H1 (cell line): ENCODE measurements at regions not wholly inside any gene's neighbourhood (a gene's known extent, or its start where the extent isn't known, plus 50 kb on each side); places are given as distances from the start of the nearest gene placed in this dataset.

Experiments
- CTCF ChIA-PET: fragments of 300-600 bp; sonication (Branson Sonifier 250); formaldehyde crosslinking; loops from one replicate; lab custom pipeline; 2021; ENCODE audit not compliant: partially characterized antibody; lab: Charles Lee
- POLR2A ChIA-PET: fragments of 300-600 bp; sonication (Branson Sonifier 250); formaldehyde crosslinking; loops from one replicate; lab custom pipeline; 2021; ENCODE audit warnings: inconsistent platforms; ENCODE audit not compliant: partially characterized antibody; lab: Charles Lee
- DNase-seq, 2 experiments: peaks; one replicate each; pipeline versions ENCODE4 v3.0.0 to v3.0.0-alpha.2; 2010 to 2022; ENCODE audit warnings: low spot score in 2 of 2, low read depth in 1 of 2, mixed read lengths in 1 of 2
- FAIRE-seq: peaks from 2 replicates; lab custom pipeline; 2011; peaks lifted over from hg19 to GRCh38; lab: Jason Lieb, UNC
- H2AFZ ChIP-seq: 2 replicates; pipeline ENCODE4 v1.8.1; 2012; ENCODE audit warnings: low read length, inconsistent platforms
- H2AK5ac ChIP-seq: 2 replicates; pipeline ENCODE4 v1.6.1; 2013; ENCODE audit warnings: low read depth, low read length
- H2BK120ac ChIP-seq: replicated peaks from 2 replicates; pipeline ENCODE3; 2013; ENCODE audit warnings: low read depth, low read length, inconsistent platforms
- H2BK12ac ChIP-seq: 2 replicates; pipeline ENCODE4 v1.6.1; 2013; ENCODE audit warnings: low read depth, low read length
- H2BK15ac ChIP-seq: 2 replicates; pipeline ENCODE4 v1.6.1; 2013; ENCODE audit warnings: low read length
- H2BK20ac ChIP-seq: 2 replicates; pipeline ENCODE4 v1.6.1; 2013; ENCODE audit warnings: low read length
- H2BK5ac ChIP-seq: 2 replicates; pipeline ENCODE4 v1.6.1; 2013; ENCODE audit warnings: low read depth, low read length
- H3K14ac ChIP-seq: 2 replicates; pipeline ENCODE4 v1.6.1; 2013; ENCODE audit warnings: inconsistent platforms; ENCODE audit not compliant: insufficient read length
- H3K18ac ChIP-seq: 2 replicates; pipeline ENCODE4 v1.6.1; 2013; ENCODE audit warnings: low read length; ENCODE audit errors: extremely low read depth
- H3K23ac ChIP-seq: 2 replicates; pipeline ENCODE4 v1.6.1; 2013; ENCODE audit warnings: inconsistent platforms; ENCODE audit not compliant: insufficient read length
- H3K23me2 ChIP-seq: 2 replicates; pipeline ENCODE4 v1.6.1; 2013; ENCODE audit warnings: low read depth, low read length
- H3K27ac ChIP-seq: 2 replicates; pipeline ENCODE4 v1.6.1; 2011; ENCODE audit warnings: low read depth, low read length, inconsistent platforms
- H3K27me3 ChIP-seq, 4 experiments: replicated peaks in 1 of 4; 1 replicate in 1 of 4; 2 replicates in 3 of 4; pipeline versions ENCODE4 v1.6.1 to v1.8.1; 2011 to 2013; ENCODE audit warnings: low read length in 3 of 4, mild to moderate bottlenecking in 3 of 4, inconsistent platforms in 2 of 4, mixed read lengths in 2 of 4, moderate library complexity in 1 of 4; ENCODE audit not compliant: control insufficient read depth in 3 of 4, insufficient read depth in 3 of 4; ENCODE audit errors: extremely low read depth in 1 of 4
- H3K36me3 ChIP-seq, 4 experiments: 2 replicates each; pipeline versions ENCODE4 v1.6.1 to v1.8.1; 2011 to 2013; ENCODE audit warnings: mild to moderate bottlenecking in 4 of 4, low read length in 3 of 4, moderate library complexity in 2 of 4, control low read depth in 1 of 4, inconsistent platforms in 1 of 4; ENCODE audit not compliant: insufficient read depth in 4 of 4, control insufficient read depth in 2 of 4
- H3K4ac ChIP-seq: replicated peaks from 2 replicates; pipeline ENCODE3; 2013; ENCODE audit warnings: low read length, low read depth, mixed read lengths, inconsistent platforms; ENCODE audit not compliant: insufficient read length
- H3K4me1 ChIP-seq, 4 experiments: replicated peaks in 1 of 4; 1 replicate in 1 of 4; 2 replicates in 3 of 4; pipeline versions ENCODE4 v1.6.1 to v1.8.1; 2011 to 2013; ENCODE audit warnings: low read length in 3 of 4, inconsistent platforms in 2 of 4, mixed read lengths in 1 of 4; ENCODE audit not compliant: insufficient read depth in 4 of 4, control insufficient read depth in 3 of 4
- H3K4me2 ChIP-seq, 2 experiments: 2 replicates each; pipeline versions ENCODE4 v1.6.1 to v1.8.1; 2011 to 2013; ENCODE audit warnings: low read depth in 2 of 2, low read length in 2 of 2, control low read depth in 1 of 2, inconsistent platforms in 1 of 2, mild to moderate bottlenecking in 1 of 2; ENCODE audit not compliant: insufficient read depth in 1 of 2
- H3K4me3 ChIP-seq, 4 experiments: fragments of 200-600, 300-600 bp in 1 of 4; sonication (generic), shearing (Covaris generic), sonication (Bioruptor Twin) in 1 of 4; 2 replicates each; pipeline versions ENCODE4 v1.5.1 to v1.8.1; 2011 to 2016; ENCODE audit warnings: low read length in 4 of 4, low read depth in 3 of 4, control low read depth in 2 of 4, inconsistent platforms in 2 of 4, mild to moderate bottlenecking in 2 of 4, mixed read lengths in 1 of 4, moderate library complexity in 1 of 4; ENCODE audit not compliant: insufficient read depth in 2 of 4; ENCODE audit errors: extremely low read depth in 1 of 4
- H3K56ac ChIP-seq: replicated peaks from 2 replicates; pipeline ENCODE3; 2013; ENCODE audit warnings: low read depth, mild to moderate bottlenecking, mixed read lengths, low read length, inconsistent platforms; ENCODE audit not compliant: insufficient read length
- H3K79me1 ChIP-seq: 2 replicates; pipeline ENCODE4 v1.6.1; 2013; ENCODE audit warnings: low read depth, low read length, control low read depth
- H3K79me2 ChIP-seq, 2 experiments: 2 replicates each; pipeline versions ENCODE4 v1.6.1 to v1.8.1; 2012 to 2013; ENCODE audit warnings: low read length in 2 of 2, mild to moderate bottlenecking in 2 of 2, inconsistent platforms in 1 of 2; ENCODE audit not compliant: insufficient read depth in 2 of 2, control insufficient read depth in 1 of 2
- H3K9ac ChIP-seq, 4 experiments: replicated peaks in 1 of 4; 1 replicate in 1 of 4; 2 replicates in 3 of 4; pipeline versions ENCODE4 v1.6.1 to v1.8.1; 2011 to 2013; ENCODE audit warnings: low read depth in 3 of 4, low read length in 3 of 4, control low read depth in 2 of 4, mild to moderate bottlenecking in 2 of 4, moderate library complexity in 2 of 4, inconsistent platforms in 1 of 4; ENCODE audit errors: extremely low read depth in 1 of 4
- H3K9me3 ChIP-seq, 2 experiments: 2 replicates each; pipeline versions ENCODE4 v1.6.1 to v1.8.1; 2012 to 2013; ENCODE audit warnings: mild to moderate bottlenecking in 2 of 2, moderate library complexity in 2 of 2, control low read depth in 1 of 2, inconsistent platforms in 1 of 2, low read depth in 1 of 2, low read length in 1 of 2, mixed read lengths in 1 of 2; ENCODE audit not compliant: insufficient read depth in 2 of 2
- H4K20me1 ChIP-seq, 2 experiments: replicated peaks in 1 of 2; 2 replicates each; pipeline versions ENCODE3 to v1.8.1; 2011 to 2013; ENCODE audit warnings: inconsistent platforms in 2 of 2, low read length in 2 of 2, mild to moderate bottlenecking in 1 of 2; ENCODE audit not compliant: insufficient read depth in 2 of 2, control insufficient read depth in 1 of 2
- H4K5ac ChIP-seq: 2 replicates; pipeline ENCODE4 v1.6.1; 2013; ENCODE audit warnings: low read length, low read depth, mixed read lengths, inconsistent platforms; ENCODE audit not compliant: insufficient read length
- H4K8ac ChIP-seq: 2 replicates; pipeline ENCODE4 v1.8.0; 2013; ENCODE audit warnings: mild to moderate bottlenecking, moderate library complexity, low read length, inconsistent platforms; ENCODE audit not compliant: insufficient read depth; ENCODE audit errors: extremely low read depth
- H4K91ac ChIP-seq: replicated peaks from 2 replicates; pipeline ENCODE3; 2013; ENCODE audit warnings: low read length, mixed read lengths, inconsistent platforms; ENCODE audit not compliant: insufficient read length
- EGR1 ChIP-seq: IDR thresholded peaks from 2 replicates; pipeline ENCODE4 v1.6.1; 2011; ENCODE audit warnings: low read depth, low read length, borderline replicate concordance
- MAFK ChIP-seq: IDR thresholded peaks from 2 replicates; pipeline ENCODE4 v1.6.1; 2012; ENCODE audit warnings: low read depth, mild to moderate bottlenecking, improper control_type of control experiment, low read length
- MAX ChIP-seq: IDR thresholded peaks from 2 replicates; pipeline ENCODE4 v1.6.1; 2012; ENCODE audit warnings: inconsistent platforms
- SAP30 ChIP-seq: fragments of 300-600 bp; sonication (generic); IDR thresholded peaks from 2 replicates; pipeline ENCODE4 v1.7.1; 2012; ENCODE audit warnings: low read length, moderate library complexity, mild to moderate bottlenecking, inconsistent platforms; ENCODE audit not compliant: insufficient read depth, insufficient replicate concordance
- SP1 ChIP-seq: IDR thresholded peaks from 2 replicates; pipeline ENCODE4 v1.6.1; 2011; ENCODE audit warnings: low read depth, low read length
- WGBS, 2 experiments: shearing (Covaris generic) in 1 of 2; methylation state at CpG; one replicate each; pipeline versions ENCODE4 v1.1.6 to v1.1.7; 2013 to 2015; ENCODE audit warnings: low lambda C conversion rate in 2 of 2, mixed read lengths in 2 of 2, inconsistent platforms in 1 of 2, low coverage in 1 of 2, missing lambda C conversion rate in 1 of 2; ENCODE audit not compliant: insufficient replicate concordance in 2 of 2, insufficient coverage in 1 of 2, insufficient read length in 1 of 2; ENCODE audit errors: extremely low coverage in 1 of 2, missing lambda C conversion rate in 1 of 2; 5-methylcytosine and 5-hydroxymethylcytosine counted together

GRCh38 chr20:48204499-48204898, 419.2 kb upstream of the SULF2 start:
- CTCF ChIA-PET, result no interaction called here
- 97% methylated on average over 9 of the region's 9 CpGs; no CpG with 5 or more reads in 1 of the 2 experiments for WGBS, 2 experiments
- no peak for TF ChIP-seq MAFK
- TF ChIP-seq SP1, result no peak
- no peak for TF ChIP-seq MAX
- no peak for TF ChIP-seq EGR1
- no peak for TF ChIP-seq SAP30

More at GRCh38 chr20:48204499-48204898, 419.2 kb upstream of the SULF2 start:
- Histone ChIP-seq H3K79me1 (no peaks in the 10 kb centered on the region), H3K56ac (no peak overlapping the region), H2BK5ac (no peak overlapping the region), H2BK120ac (no peak overlapping the region), H2BK20ac (no peak overlapping the region), H3K18ac (no peak overlapping the region), H2AFZ (no peak overlapping the region), H3K36me3 (no peaks in the 10 kb centered on the region), H3K27ac (no peak overlapping the region), H2AK5ac (no peak overlapping the region), H3K23ac (no peak overlapping the region), H3K4me1 (peaks cover 0 to 3% (median 0%) of the 10 kb centered on the region in 4 experiments; a peak in 2 of 7 replicates), H3K9ac (no peak overlapping the region), H3K4me2 (no peak overlapping the region), H4K91ac (no peak overlapping the region), H3K4me3 (no peak overlapping the region), H4K5ac (no peak overlapping the region), H3K4ac (no peak overlapping the region), H2BK15ac (no peak overlapping the region), H4K20me1 (no peaks in the 10 kb centered on the region), H3K14ac (no peak overlapping the region), H4K8ac (no peak overlapping the region), H3K27me3 (no peaks in the 10 kb centered on the region), H3K79me2 (no peaks in the 10 kb centered on the region), H2BK12ac (no peak overlapping the region), H3K9me3 (no peaks in the 10 kb centered on the region), H3K23me2 (peaks cover 4% of the 10 kb centered on the region; the same call in 1 of the 2 replicates)
- DNase-seq (no peak), FAIRE-seq (no peak)
- POLR2A ChIA-PET, result no interaction called here
